ENCODE measurements at regions not wholly inside any gene's neighbourhood (a gene's known extent, or its start where the extent isn't known, plus 50 kb on each side); places are given as distances from the start of the nearest gene placed in this dataset.
A peak's percentile ranks its signal among the peaks of the same experiment; 100 is the strongest.

DNA sequence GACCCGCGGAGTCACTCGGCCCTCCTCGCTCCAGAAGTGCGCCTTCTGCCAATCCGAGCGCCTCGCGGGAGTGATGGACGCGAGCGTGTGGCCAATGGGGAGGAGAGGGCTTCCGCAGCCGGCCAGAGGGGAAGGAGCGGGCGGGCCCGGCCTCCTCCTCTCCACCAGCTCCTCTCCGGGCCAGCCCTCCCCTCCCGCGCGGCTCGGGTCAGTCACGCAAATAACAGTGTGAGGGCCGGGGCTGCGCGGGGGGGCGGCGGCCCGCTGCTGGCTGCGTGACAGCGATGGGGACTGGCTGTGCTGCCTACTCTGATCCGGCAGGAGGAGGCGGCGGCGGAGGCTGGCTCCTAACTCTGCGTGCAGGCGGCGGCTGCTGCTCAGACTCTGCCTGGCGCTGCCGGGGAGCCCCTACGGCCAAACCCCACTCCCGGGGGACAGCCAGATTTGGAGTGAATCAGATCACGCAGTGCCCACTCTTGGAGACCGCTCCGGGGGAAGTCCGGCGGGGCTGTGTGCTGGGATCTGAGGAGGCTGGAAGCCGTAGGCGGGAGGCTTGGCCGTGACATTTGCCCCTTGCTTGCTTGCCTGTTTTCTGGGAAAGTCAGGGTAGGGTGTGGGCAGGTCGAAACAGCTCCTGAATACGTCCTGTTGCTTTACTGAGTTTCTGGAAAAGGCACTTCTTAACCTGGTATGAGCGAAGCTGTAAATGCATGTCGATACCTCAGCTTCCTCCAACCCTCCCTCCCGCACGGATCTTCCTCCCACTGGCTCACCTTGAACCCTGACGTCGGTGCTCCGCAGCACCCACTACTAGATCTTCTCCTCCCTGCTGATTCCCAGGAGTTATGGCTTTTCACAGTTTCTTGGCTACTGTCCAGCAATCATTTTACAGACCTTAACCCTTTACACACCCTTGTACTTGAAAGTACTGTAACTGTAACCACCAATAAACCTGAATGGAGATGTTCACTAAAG is 97.9 kb upstream of the SERTAD2 start:
- POLR2A ChIA-PET: interaction anchor here (0.5 to 5.6 kb wide), 33 partner anchors 9 to 610 kb away, joined by 3 to 57 read pairs (median 4); partner anchors contain the start of genes ACTR2, CEP68 and SERTAD2
- CTCF ChIA-PET: interaction anchor here (0.6 to 5.5 kb wide), 24 partner anchors 9 to 421 kb away, joined by 3 to 59 read pairs (median 5); partner anchors contain the start of gene SERTAD2
- TF ChIP-seq CTCF (IDR thresholded peaks at IDR 0.05; ENCODE audit: control extremely low read depth, extremely low read depth, low read depth, missing control alignments): peak; percentile 11
- no peak for DNase-seq (ENCODE audit: extremely low spot score)

DNA sequence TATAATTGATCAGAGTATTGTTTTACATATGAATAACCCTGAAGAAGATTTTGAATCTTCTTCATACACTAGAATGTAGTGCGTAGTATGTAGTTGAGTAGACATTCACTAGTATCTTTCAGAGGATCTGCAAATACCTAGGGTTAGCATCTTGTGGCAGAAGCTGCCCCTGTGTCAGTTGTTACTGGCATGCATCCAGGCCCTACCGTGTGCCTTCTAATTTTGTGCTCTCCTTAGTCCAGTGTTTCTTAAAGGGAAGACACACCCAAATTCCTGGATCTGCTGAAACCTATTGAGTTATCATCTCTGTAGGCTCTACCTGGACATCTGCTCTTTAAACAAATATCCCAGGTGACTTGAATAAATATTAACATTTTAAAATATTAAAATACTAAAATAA is 99.7 kb upstream of the SERTAD2 start:
- DNase-seq (ENCODE audit: extremely low spot score): no peak
- TF ChIP-seq CTCF (IDR thresholded peaks at IDR 0.05; ENCODE audit: control extremely low read depth, extremely low read depth, low read depth, missing control alignments): no peak
- ChIA-PET POLR2A (no interaction called here), CTCF (interaction anchor here (1.3 to 5.5 kb wide), 2 partner anchors 101 to 106 kb away, joined by 3 to 59 read pairs; partner anchors contain the start of gene SERTAD2)

DNA sequence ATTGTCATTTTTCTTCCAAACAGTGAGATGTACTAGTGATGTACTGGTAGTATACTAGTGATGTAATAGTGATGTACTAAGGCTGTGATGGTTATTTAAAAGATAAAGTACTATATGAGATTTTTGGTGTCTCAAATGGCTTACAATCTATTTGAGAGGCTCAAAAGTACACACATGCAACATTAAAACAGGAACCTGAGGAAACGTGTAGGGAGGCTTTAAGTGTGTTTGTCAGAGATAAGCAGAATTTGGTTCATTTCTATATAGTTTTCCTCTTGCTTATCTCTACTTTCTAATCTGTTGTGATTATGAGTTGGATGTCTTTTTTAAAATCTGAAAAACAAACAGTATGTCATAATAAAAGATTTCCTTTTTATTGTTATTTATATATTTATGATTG is 100.9 kb upstream of the SERTAD2 start:
- no peak for DNase-seq (ENCODE audit: extremely low spot score)
- POLR2A ChIA-PET: no interaction called here
- CTCF ChIA-PET: interaction anchor here (1.1 to 1.4 kb wide), 2 partner anchors 58 to 112 kb away, joined by 4 read pairs; no protein-coding TSS in a partner anchor
- no peak for TF ChIP-seq CTCF (IDR thresholded peaks at IDR 0.05; ENCODE audit: control extremely low read depth, extremely low read depth, low read depth, missing control alignments)

DNA sequence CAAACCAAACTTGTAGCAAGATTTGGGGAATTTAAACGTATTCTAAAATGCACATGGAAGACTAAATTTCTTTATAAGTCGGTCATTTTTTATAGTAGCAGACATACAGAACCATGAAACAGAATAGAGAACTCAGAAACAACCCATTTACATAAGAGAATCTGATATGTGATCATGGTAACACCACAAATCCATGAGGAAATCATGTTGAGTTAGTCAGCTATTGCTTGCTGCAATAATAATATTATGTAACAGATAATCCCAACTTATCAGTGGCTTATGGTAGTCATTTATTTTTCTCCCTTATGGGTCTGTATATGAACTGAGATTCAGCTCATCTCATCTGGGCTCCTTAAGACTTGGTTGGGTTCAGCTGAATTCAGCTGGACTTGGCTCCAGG is 103.4 kb upstream of the SERTAD2 start:
- POLR2A ChIA-PET: no interaction called here
- DNase-seq (ENCODE audit: extremely low spot score): no peak
- CTCF ChIA-PET: interaction anchor here (1.6 kb wide), 1 partner anchor 75 kb away, joined by 4 read pairs; no protein-coding TSS in a partner anchor
- TF ChIP-seq CTCF (IDR thresholded peaks at IDR 0.05; ENCODE audit: control extremely low read depth, extremely low read depth, low read depth, missing control alignments): no peak

- no peak for DNase-seq (ENCODE audit: extremely low spot score)
- ChIA-PET POLR2A (interaction anchor here (0.7 kb wide), 1 partner anchor 9 kb away, joined by 3 read pairs; no protein-coding TSS in a partner anchor), CTCF (interaction anchor here (0.9 to 3.0 kb wide), 6 partner anchors 9 to 117 kb away, joined by 3 to 14 read pairs (median 4); no protein-coding TSS in a partner anchor)
- no peak for TF ChIP-seq CTCF (IDR thresholded peaks at IDR 0.05; ENCODE audit: control extremely low read depth, extremely low read depth, low read depth, missing control alignments)
Observed at GRCh38 chr2:64760128-64760527, 106.4 kb upstream of the SERTAD2 start.

DNA sequence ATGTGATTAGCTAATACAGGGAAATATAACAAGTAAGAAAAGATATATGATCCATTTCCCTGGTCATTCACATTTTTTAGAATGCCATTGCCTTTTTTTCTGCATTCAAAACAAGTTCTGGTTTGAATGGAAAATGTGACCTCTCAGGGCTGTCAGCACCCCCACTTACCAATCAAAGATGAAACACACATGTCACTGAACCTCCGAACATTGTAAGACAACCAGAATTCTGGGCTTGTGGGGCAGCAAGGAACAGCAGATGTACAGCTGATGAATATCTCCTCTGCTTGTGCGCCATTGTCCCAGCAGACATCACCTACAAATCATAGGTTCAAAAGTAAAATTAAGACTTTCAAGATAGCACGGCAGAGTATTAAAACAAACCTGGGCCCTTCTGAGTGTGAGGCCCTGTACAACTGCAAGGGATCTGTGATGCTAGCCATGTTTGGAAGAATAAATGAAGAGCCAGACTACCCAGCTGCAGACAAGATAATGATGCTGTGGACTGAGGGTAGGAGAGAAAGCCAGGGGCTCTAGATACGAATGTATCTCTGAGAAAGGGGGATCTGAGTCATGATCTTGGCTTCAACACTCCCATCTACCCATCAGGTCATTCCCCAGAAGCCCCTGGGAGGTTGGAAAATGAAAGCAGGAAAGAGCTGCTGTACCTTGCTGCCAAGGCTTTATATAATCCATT is 108.7 kb upstream of the SERTAD2 start:
- ChIA-PET POLR2A (interaction anchor here (1.1 to 1.7 kb wide), 2 partner anchors 11 kb away, joined by 4 to 8 read pairs; no protein-coding TSS in a partner anchor), CTCF (interaction anchor here (1.0 to 3.0 kb wide), 7 partner anchors 12 to 141 kb away, joined by 3 to 14 read pairs (median 5); no protein-coding TSS in a partner anchor)
- no peak for TF ChIP-seq CTCF (IDR thresholded peaks at IDR 0.05; ENCODE audit: control extremely low read depth, extremely low read depth, low read depth, missing control alignments)
- no peak for DNase-seq (ENCODE audit: extremely low spot score)
